22Rv1 (cell line): ENCODE measurements at regions not wholly inside any gene's neighbourhood (a gene's known extent, or its start where the extent isn't known, plus 50 kb on each side); places are given as distances from the start of the nearest gene placed in this dataset.

Experiments
- ZFX ChIP-seq: fragments of 450-650 bp; IDR thresholded peaks from 2 replicates; pipeline ENCODE4 v1.6.1; 2017; ENCODE audit warnings: antibody characterized with exemption, borderline replicate concordance
- TF ChIP-seq, protein P1 (sequence below): fragments of 450-650 bp; IDR thresholded peaks from 2 replicates; pipeline ENCODE4 v1.5.1; 2017; ENCODE audit warnings: mild to moderate bottlenecking

DNA sequence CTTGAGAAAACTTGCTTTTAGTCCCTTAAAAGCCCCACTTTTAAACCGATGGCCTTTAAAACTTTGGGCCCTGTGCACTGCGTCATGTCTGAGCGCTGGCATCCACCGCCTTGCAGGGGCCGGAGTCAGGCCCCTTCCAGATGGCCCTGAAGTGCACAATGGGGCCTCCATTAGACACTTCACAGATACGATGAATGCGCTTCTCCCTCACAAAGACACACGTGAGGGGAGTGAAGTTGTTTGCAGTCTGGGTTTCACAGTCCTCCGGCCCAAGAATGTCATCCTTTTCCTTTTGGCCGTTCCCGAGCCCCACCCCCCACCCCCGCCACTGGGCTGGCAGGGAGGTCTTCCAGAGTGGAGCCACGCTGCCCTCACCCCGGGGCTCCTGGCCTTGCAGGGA lies 415.1 kb upstream of the SALL3 start:
- TF ChIP-seq, protein P1, sequence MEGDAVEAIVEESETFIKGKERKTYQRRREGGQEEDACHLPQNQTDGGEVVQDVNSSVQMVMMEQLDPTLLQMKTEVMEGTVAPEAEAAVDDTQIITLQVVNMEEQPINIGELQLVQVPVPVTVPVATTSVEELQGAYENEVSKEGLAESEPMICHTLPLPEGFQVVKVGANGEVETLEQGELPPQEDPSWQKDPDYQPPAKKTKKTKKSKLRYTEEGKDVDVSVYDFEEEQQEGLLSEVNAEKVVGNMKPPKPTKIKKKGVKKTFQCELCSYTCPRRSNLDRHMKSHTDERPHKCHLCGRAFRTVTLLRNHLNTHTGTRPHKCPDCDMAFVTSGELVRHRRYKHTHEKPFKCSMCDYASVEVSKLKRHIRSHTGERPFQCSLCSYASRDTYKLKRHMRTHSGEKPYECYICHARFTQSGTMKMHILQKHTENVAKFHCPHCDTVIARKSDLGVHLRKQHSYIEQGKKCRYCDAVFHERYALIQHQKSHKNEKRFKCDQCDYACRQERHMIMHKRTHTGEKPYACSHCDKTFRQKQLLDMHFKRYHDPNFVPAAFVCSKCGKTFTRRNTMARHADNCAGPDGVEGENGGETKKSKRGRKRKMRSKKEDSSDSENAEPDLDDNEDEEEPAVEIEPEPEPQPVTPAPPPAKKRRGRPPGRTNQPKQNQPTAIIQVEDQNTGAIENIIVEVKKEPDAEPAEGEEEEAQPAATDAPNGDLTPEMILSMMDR = no peak
- TF ChIP-seq ZFX = no peak
